ENCODE measurements at regions not wholly inside any gene's neighbourhood (a gene's known extent, or its start where the extent isn't known, plus 50 kb on each side); places are given as distances from the start of the nearest gene placed in this dataset.

DNA sequence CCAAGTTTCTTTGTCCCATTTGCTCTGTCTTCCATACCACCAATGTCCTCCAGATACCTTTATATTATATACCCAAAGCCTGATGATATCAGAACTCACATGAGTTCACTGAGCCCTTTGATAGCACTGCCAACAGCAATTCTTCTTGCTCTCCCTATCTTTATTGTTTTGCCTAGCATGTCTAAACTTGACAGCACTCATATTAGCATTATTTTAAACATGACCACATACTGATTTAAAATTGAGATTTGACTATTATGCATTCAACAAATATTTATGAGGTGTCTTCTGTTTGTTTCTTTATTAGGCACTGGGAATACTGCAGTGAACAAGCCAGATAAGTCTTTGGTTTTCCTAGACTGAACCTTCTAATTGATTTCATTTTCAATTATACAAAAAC, 587.3 kb upstream of the GCFC2 start:
- TF ChIP-seq CTCF (IDR thresholded peaks at IDR 0.05; ENCODE audit: low read depth, low read length, poor library complexity, severe bottlenecking) (no peak), EZH2phosphoT487 (IDR thresholded peaks at IDR 0.05; ENCODE audit: borderline replicate concordance, low read length) (no peak)
